GM12874 (cell line): ENCODE measurements at regions not wholly inside any gene's neighbourhood (a gene's known extent, or its start where the extent isn't known, plus 50 kb on each side); places are given as distances from the start of the nearest gene placed in this dataset.

Experiments used
- TF ChIP-seq, protein P1 (sequence below): IDR thresholded peaks from 2 replicates; pipeline ENCODE4 v1.5.1; 2011; ENCODE audit warnings: low read depth, mild to moderate bottlenecking, control low read depth, low read length, moderate library complexity; ENCODE audit not compliant: insufficient read depth

DNA sequence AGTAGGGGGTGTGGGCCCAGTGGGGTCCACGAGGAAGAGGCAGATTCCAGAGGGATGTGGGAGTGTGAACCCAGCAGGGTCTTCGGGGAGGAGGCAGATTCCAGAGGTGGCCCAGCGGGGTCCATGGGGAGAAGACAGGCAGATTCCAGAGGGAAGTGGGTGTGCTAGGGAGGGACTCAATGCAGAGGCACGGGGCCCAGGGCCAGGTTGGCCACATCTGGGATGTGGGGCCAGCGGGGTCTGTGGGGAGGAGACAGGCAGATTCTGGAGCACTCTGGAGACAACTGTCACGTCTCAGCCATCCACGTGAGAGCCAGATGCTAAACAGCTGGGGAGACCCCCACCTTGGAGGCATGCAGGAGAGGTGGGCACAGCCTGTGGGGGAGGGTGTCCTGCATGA, 582.6 kb downstream of the TBC1D22A start:
- TF ChIP-seq, protein P1, sequence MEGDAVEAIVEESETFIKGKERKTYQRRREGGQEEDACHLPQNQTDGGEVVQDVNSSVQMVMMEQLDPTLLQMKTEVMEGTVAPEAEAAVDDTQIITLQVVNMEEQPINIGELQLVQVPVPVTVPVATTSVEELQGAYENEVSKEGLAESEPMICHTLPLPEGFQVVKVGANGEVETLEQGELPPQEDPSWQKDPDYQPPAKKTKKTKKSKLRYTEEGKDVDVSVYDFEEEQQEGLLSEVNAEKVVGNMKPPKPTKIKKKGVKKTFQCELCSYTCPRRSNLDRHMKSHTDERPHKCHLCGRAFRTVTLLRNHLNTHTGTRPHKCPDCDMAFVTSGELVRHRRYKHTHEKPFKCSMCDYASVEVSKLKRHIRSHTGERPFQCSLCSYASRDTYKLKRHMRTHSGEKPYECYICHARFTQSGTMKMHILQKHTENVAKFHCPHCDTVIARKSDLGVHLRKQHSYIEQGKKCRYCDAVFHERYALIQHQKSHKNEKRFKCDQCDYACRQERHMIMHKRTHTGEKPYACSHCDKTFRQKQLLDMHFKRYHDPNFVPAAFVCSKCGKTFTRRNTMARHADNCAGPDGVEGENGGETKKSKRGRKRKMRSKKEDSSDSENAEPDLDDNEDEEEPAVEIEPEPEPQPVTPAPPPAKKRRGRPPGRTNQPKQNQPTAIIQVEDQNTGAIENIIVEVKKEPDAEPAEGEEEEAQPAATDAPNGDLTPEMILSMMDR: no peak

DNA sequence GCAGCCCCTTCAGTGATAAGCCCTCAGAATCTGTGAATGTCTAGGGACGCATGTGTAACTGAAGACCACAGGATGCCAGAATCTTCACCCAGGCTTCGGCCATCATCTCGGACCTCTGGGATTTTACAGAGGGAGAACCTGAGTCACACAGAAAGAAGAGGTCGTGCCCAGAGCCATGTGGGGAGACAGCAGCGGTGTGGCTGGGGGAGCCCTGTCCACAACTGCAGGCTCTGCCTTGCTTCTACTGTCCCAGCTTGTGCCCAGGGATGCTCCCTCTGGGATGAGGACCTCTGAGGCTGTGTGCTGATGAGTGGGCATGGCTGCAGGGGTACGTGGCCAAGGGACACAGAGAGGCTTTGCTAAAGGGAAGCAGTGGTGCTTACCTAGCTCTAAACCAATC, 582.0 kb downstream of the TBC1D22A start:
- TF ChIP-seq, protein P1: no peak

DNA sequence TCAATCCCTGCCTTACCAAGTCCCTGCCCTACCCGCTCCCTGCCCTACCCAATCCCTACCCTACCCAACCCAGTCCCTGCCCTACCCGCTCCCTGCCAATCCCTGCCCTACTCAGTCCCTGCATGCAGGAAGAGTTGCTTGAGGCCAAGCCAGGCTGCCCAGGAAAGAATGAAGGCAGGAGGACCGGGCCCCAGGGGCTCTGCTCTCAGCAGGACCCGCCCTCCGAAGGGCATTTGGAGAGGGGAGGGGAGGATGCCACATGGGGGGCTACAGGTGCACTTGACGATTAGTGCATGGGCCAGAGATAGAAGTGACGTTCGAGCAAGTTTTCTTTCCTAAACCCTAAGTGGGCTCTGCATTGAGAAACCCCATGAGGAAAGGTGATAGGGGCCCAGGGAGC, 581.2 kb downstream of the TBC1D22A start:
- TF ChIP-seq, protein P1: no peak

DNA sequence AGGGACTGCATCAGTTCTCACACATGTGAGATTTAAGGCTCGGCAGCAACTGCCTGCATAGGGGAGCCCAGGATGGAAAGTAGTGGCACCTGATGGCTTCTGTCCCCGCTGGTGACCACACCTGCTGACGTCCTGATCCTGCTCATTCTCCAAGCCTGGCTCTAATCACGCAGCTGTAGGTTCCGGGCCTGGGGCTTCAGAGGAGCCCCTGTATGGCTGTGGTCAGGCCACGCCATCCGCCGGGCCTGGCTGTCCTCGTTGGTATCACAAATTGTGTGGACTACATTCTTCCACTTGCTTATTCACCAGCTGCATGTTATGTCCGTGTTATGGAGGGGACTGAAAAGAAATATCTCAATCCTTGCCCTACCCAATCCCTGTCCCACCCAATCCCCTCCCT, 580.0 kb downstream of the TBC1D22A start:
- TF ChIP-seq, protein P1: no peak

DNA sequence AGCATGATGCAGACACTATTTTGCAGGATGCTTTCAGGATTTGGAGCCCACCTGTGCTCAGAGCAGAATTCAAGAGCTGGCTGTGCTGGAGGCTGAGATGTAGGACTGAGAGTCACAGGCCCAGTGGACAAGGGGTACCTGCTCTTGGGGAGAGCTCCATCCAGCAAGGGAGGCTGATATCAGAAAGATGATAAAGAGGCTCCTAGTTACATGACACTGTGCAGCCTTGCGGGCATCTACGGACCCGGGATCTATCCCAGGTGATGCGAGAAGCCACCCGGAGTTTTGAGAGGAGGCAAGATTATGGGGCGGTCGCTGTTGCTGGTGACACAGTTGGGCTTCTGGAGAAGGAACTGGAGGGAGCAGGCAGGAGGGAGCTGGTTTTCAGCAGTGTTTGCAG, 579.0 kb downstream of the TBC1D22A start:
- TF ChIP-seq, protein P1: no peak

DNA sequence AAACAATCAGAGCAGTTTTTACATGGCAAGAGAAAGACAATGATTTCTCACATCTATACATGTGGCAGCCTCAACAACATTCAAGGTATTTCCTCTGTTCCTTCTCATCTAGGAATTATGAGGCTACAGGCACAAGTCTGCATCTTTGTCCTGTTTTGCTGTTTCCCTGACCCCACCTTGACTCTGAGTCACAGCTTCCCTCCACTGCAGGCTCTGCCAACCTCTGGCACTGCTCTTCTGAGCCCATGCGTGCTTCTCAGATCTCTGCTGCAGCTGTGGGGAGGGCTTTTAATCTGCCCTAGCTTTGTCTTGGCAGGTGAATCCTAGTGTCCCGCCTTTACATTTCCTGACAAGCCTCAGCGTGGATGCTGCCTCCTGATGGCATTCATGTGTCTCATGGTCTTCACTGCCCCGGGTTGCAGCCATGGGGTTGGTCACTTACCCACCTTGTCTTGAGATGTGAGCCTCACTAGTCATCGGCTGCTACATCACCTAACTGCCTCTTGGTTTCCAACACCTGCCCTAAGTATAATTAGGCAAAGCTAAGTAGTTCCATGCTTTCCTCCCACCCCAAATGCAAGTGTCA, 578.5 kb downstream of the TBC1D22A start:
- TF ChIP-seq, protein P1: no peak

DNA sequence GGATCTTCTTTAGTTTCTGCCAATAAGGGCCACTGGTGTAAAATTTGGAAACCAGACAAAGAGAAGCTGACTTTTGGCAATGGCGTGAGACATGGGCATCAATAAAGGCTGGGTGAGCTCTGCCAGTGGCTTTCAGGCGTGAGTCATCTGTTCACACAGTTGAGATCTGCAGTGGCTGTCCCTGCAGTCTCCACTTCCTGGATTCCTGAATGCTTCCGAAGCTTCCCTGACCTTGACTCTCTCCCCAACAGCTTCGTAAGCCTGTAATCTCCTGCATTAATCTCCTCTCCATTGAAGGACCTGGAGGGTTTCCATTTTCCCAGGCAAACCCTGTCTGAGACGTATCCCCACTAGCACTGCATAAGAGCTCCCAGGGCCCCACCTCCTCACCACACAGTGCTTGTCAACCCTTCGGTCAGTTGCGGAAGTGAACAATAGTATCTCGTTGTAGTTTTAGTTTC, 574.7 kb downstream of the TBC1D22A start:
- TF ChIP-seq, protein P1: no peak
